UCSD-AML1 (cell line): ENCODE measurements at regions not wholly inside any gene's neighbourhood (a gene's known extent, or its start where the extent isn't known, plus 50 kb on each side); places are given as distances from the start of the nearest gene placed in this dataset.
"Not testable (repeated sequence)": the region's sequence is repeated elsewhere in the genome, so short reads cannot be mapped to it uniquely, and the experiment has no call there.

Experiments used
- DNase-seq: peaks from one replicate; lab custom pipeline; 2025; ENCODE audit not compliant: unreplicated experiment; lab: John Stamatoyannopoulos, UW

GRCh38 chr10:23493711-23494110, 54.8 kb downstream of the OTUD1 start:
- DNase-seq: no peak

- no peak for DNase-seq
Observed at GRCh38 chr10:23496727-23497126, 57.9 kb downstream of the OTUD1 start.

GRCh38 chr10:23499372-23500132, 60.7 kb downstream of the OTUD1 start:
- DNase-seq: no peak

GRCh38 chr10:23505797-23506465, 67.1 kb downstream of the OTUD1 start:
- no peak for DNase-seq

GRCh38 chr10:23512355-23513058, 73.6 kb downstream of the OTUD1 start:
- DNase-seq: no peak

GRCh38 chr10:23513621-23514020, 74.7 kb downstream of the OTUD1 start:
- DNase-seq: not testable (repeated sequence)

- no peak for DNase-seq
Observed at GRCh38 chr10:23514321-23514720, 75.4 kb downstream of the OTUD1 start.

- DNase-seq: no peak
Observed at GRCh38 chr10:23516530-23516929, 77.7 kb downstream of the OTUD1 start.

- no peak for DNase-seq
Observed at GRCh38 chr10:23517155-23517554, 78.3 kb downstream of the OTUD1 start.

- no peak for DNase-seq
Observed at GRCh38 chr10:23521735-23522134, 82.9 kb downstream of the OTUD1 start.

- DNase-seq: no peak
Observed at GRCh38 chr10:23522345-23522744, 83.5 kb downstream of the OTUD1 start.

- no peak for DNase-seq
Observed at GRCh38 chr10:23523251-23523650, 84.4 kb downstream of the OTUD1 start.

GRCh38 chr10:23525406-23525805, 86.5 kb downstream of the OTUD1 start:
- DNase-seq: no peak

GRCh38 chr10:23528419-23528818, 89.5 kb downstream of the OTUD1 start:
- DNase-seq: no peak

- DNase-seq: no peak
Observed at GRCh38 chr10:23529625-23530024, 90.8 kb downstream of the OTUD1 start.

GRCh38 chr10:23530079-23530478, 91.2 kb downstream of the OTUD1 start:
- no peak for DNase-seq

- DNase-seq: no peak
Observed at GRCh38 chr10:23533212-23533611, 94.3 kb downstream of the OTUD1 start.

- no peak for DNase-seq
Observed at GRCh38 chr10:23534326-23534725, 95.5 kb downstream of the OTUD1 start.

- DNase-seq: no peak
Observed at GRCh38 chr10:23534761-23535160, 95.9 kb downstream of the OTUD1 start.

GRCh38 chr10:23535381-23535780, 96.5 kb downstream of the OTUD1 start:
- no peak for DNase-seq

GRCh38 chr10:23538968-23539367, 100.1 kb downstream of the OTUD1 start:
- no peak for DNase-seq
